GM20000 (cell line): ENCODE measurements at regions not wholly inside any gene's neighbourhood (a gene's known extent, or its start where the extent isn't known, plus 50 kb on each side); places are given as distances from the start of the nearest gene placed in this dataset.

ENCODE experiments used
- DNase-seq: peaks from one replicate; pipeline ENCODE4 v3.0.0; 2012; ENCODE audit warnings: low spot score
- TF ChIP-seq, protein P1 (sequence below): IDR thresholded peaks from 2 replicates; pipeline ENCODE4 v1.5.1; 2012; ENCODE audit warnings: mild to moderate bottlenecking, control low read depth; ENCODE audit errors: extremely low read depth, missing control alignments

DNA sequence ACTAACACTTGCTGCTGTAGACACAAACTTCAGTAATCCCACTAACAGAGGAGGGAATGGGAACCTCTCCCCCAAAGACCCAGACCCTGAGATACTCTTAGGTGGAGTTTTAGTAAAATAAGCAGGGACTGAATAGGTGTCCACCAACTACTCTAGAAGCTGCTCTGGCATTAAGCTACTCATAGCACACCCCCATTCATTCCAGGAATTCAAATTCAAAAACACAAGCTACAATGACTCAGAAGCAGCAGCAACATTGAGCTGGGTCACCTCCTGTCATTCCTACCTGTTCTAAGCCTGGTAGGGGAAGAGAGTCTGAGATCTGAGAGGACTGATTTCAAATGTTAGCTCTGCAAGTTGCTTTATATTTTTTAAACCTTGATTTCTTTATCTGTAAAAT, 135.4 kb upstream of the FRMPD4 start:
- TF ChIP-seq, protein P1, sequence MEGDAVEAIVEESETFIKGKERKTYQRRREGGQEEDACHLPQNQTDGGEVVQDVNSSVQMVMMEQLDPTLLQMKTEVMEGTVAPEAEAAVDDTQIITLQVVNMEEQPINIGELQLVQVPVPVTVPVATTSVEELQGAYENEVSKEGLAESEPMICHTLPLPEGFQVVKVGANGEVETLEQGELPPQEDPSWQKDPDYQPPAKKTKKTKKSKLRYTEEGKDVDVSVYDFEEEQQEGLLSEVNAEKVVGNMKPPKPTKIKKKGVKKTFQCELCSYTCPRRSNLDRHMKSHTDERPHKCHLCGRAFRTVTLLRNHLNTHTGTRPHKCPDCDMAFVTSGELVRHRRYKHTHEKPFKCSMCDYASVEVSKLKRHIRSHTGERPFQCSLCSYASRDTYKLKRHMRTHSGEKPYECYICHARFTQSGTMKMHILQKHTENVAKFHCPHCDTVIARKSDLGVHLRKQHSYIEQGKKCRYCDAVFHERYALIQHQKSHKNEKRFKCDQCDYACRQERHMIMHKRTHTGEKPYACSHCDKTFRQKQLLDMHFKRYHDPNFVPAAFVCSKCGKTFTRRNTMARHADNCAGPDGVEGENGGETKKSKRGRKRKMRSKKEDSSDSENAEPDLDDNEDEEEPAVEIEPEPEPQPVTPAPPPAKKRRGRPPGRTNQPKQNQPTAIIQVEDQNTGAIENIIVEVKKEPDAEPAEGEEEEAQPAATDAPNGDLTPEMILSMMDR = no peak
- no peak for DNase-seq

- DNase-seq = no peak
- TF ChIP-seq, protein P1 = no peak
Observed at GRCh38 chrX:12007881-12008280, 130.4 kb upstream of the FRMPD4 start.

- DNase-seq = no peak
- TF ChIP-seq, protein P1 = no peak
Observed at GRCh38 chrX:12010436-12010835, 127.8 kb upstream of the FRMPD4 start.

DNA sequence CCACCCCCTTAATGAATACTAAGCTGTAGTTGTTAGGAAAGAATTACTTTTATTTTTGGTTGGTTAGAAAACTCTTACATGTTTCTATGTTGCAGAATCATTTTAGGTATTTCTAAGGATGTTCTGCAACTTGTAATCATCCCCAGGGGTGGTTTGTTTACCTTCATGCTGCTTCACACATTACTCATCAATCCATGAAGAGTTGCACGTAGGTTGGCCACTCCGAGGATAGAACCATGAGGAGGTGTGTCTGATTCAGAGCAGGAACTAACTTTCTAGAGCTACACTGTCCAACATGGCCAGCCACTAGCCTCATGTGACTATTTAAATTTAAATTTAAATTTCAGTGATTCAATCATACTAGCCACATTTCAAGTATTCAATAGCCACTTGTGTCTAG, 127.2 kb upstream of the FRMPD4 start:
- TF ChIP-seq, protein P1 = no peak
- no peak for DNase-seq

DNA sequence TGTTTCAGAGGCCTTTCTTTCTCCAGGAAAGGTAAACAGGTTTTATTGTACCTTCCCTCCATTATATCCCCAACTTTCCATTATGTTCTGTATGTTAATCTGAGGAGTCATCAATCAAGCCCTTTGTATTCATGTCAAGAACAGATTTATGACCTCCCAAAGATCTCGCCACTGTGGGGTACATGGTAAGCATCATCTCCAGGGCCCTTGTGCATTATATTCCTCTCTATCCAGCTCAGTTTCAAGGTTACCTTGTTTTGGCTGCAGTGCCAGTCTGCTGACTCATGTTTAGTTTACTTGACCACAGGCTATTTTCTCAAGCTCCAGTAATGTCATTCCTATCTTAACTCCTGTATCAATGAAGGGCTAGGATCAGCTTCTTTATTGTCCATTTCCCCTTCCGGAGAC, 125.1 kb upstream of the FRMPD4 start:
- TF ChIP-seq, protein P1 = no peak
- no peak for DNase-seq

DNA sequence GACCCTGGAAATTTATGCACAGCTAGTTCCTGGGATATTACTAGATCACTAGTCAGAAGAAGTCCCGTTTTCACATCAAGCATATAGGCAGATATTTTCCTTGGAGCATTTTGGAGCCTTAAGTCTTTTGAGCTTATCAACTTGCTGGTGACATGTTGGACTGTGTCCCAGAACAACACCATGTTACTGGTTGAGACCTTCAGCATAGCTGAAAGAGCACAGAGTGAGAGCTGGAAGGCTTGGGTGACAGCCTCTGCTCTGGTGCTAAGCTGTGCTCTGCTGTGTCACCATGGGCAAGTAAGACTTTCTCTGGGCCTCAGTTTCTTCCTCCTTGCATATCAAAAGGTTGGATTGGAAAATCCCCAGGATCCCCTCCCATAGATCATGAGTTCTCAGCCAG, 116.6 kb upstream of the FRMPD4 start:
- DNase-seq = no peak
- TF ChIP-seq, protein P1 = no peak

DNA sequence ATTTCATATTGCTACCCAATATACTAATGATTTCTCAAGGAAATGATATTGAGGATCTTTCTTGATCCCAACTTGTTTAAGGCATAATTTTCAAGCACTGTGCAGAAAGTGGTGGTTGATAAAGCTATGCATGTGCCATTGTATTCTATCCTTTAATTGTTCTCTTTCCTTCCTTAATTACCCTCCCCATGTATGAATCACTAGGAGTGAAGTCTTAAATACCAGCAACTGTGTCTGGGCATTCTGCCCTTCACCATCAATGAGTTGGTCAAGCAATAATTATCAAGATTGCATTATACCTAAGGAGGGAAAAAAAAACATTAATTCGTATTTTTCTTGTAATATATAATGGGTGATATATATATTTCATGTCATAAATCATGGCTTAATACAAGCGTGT, 111.8 kb upstream of the FRMPD4 start:
- TF ChIP-seq, protein P1 = no peak
- DNase-seq = no peak

DNA sequence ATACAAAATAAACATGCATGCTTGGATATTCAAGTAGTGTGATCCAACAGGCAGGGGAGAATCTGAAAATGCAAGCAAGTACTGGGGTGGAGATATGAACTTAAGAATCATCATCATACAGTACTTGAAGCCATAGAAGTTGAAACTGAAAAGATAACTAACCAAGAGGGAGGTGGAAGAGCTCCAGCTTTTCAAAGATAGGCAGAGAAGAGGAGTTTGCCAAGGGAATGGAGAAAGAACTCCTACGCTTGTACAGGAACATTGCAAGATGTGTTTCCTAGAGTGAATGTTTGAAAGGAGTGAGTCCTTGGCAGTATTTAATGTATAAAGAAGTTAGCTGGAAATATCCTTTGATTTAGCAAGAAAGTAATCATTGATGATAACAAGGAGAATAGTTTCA, 106.2 kb upstream of the FRMPD4 start:
- TF ChIP-seq, protein P1 = no peak
- no peak for DNase-seq
